ENCODE measurements at regions not wholly inside any gene's neighbourhood (a gene's known extent, or its start where the extent isn't known, plus 50 kb on each side); places are given as distances from the start of the nearest gene placed in this dataset.

DNA sequence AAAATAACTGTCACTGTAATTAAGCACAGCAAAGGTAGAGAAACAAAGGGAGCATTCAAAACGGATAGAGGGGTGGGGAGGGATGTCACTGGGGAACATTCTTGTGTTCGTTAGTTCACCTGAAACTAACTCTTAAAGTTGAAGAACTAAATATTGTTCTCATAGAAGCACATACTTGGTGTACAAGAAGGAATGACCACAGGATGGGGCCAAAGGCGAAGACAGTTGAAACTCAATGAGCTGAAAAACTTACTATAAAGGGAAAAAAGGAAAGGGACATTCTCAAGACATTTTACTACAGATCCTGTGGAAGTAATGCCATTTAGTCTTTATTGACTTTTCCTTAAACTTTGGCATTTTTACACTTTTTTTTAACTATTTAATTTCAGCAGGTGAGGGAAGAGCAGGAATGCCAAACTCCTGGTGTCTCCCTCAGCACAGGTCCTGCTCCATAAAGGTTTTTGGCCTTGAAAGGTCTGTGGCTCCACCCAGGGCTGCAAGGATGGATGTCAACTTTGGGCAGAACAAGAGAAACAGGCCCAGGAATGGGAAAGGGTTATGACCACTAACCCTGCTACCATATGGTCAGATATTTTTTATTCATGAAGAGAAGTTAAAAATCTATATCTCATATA lies 197.6 kb upstream of the RASA1 start:
- Histone ChIP-seq H3K4me2 (no peak overlapping the region), H3K79me2 (replicated peaks; ENCODE audit: insufficient read depth) (no peaks in the 10 kb centered on the region), H3K27ac (ENCODE audit: low read depth) (no peak overlapping the region), H3F3A (replicated peaks; ENCODE audit: low read depth) (no peaks in the 10 kb centered on the region), H3K4me1 (ENCODE audit: insufficient read depth) (no peaks in the 10 kb centered on the region), H3K36me3 (ENCODE audit: insufficient read depth) (no peaks in the 10 kb centered on the region), H3K9me2 (ENCODE audit: insufficient read depth) (no peaks in the 10 kb centered on the region), H2AFZ (no peak overlapping the region), H3K27me3 (ENCODE audit: insufficient read depth) (no peaks in the 10 kb centered on the region), H4K20me1 (replicated peaks; ENCODE audit: insufficient read depth) (no peaks in the 10 kb centered on the region), H3K4me3 (no peak overlapping the region)
- H3K9me3 Mint-ChIP-seq: no peaks in the 10 kb centered on the region
- H3K27ac Mint-ChIP-seq: no peak overlapping the region
- H3K27me3 Mint-ChIP-seq (ENCODE audit: insufficient read depth, low read depth, poor library complexity): no peaks in the 10 kb centered on the region
- no peaks in the 10 kb centered on the region for H3K36me3 Mint-ChIP-seq (ENCODE audit: low read depth)
- H3K4me3 Mint-ChIP-seq: no peak overlapping the region
- ATAC-seq (peak; percentile 32; the same call in 2 of the 3 replicates), DNase-seq (ENCODE audit: low spot score) (peak; percentile 38)
- no peaks in the 10 kb centered on the region for H3K4me1 Mint-ChIP-seq
- TF ChIP-seq EZH2 (IDR thresholded peaks at IDR 0.05; ENCODE audit: low read depth, unreplicated experiment): no peak
- TF ChIP-seq, protein P1, sequence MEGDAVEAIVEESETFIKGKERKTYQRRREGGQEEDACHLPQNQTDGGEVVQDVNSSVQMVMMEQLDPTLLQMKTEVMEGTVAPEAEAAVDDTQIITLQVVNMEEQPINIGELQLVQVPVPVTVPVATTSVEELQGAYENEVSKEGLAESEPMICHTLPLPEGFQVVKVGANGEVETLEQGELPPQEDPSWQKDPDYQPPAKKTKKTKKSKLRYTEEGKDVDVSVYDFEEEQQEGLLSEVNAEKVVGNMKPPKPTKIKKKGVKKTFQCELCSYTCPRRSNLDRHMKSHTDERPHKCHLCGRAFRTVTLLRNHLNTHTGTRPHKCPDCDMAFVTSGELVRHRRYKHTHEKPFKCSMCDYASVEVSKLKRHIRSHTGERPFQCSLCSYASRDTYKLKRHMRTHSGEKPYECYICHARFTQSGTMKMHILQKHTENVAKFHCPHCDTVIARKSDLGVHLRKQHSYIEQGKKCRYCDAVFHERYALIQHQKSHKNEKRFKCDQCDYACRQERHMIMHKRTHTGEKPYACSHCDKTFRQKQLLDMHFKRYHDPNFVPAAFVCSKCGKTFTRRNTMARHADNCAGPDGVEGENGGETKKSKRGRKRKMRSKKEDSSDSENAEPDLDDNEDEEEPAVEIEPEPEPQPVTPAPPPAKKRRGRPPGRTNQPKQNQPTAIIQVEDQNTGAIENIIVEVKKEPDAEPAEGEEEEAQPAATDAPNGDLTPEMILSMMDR (conservative IDR thresholded peaks at IDR 0.05; ENCODE audit: low read depth in 2 of 2): peak; percentile 38 to 44
- no peak for TF ChIP-seq JUNB (IDR thresholded peaks at IDR 0.05; ENCODE audit: unreplicated experiment)
- TF ChIP-seq CREB1 (CRISPR knock-in tag; IDR thresholded peaks at IDR 0.05; ENCODE audit: low read depth): no peak
- no peak for TF ChIP-seq ZNF331 (CRISPR knock-in tag; IDR thresholded peaks at IDR 0.05; ENCODE audit: low read depth)

DNA sequence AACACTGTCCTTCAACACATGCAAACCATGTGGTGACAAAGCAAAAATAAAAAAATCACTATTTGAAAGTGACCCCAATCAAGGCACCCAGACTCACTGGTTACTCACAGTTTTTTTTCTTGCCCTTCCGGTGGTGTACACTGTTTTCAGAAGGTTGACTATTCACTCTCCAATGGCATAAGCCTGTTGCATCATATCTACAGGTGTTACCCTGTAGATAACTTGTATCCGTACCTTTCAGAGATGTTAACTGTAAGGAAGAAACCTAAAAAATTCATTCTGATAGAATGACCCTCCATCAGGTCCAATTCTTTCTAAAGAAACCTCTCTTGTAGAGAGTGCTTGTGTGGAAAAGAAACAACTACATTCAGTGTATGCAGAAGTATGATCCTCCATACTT lies 193.6 kb upstream of the RASA1 start:
- Histone ChIP-seq H3K9me2 (ENCODE audit: insufficient read depth) (0 out of 2 replicates have a peak, but pooled peaks cover 4% of the 10 kb centered on the region), H3K4me3 (no peak overlapping the region), H3K79me2 (replicated peaks; ENCODE audit: insufficient read depth) (no peaks in the 10 kb centered on the region), H3K27me3 (ENCODE audit: insufficient read depth) (no peaks in the 10 kb centered on the region), H4K20me1 (replicated peaks; ENCODE audit: insufficient read depth) (no peaks in the 10 kb centered on the region), H2AFZ (no peak overlapping the region), H3K4me2 (no peak overlapping the region), H3K36me3 (ENCODE audit: insufficient read depth) (no peaks in the 10 kb centered on the region), H3K4me1 (ENCODE audit: insufficient read depth) (no peaks in the 10 kb centered on the region), H3F3A (replicated peaks; ENCODE audit: low read depth) (no peaks in the 10 kb centered on the region), H3K27ac (ENCODE audit: low read depth) (no peak overlapping the region)
- Mint-ChIP-seq H3K27ac (no peak overlapping the region), H3K4me1 (no peaks in the 10 kb centered on the region), H3K27me3 (ENCODE audit: insufficient read depth, low read depth, poor library complexity) (no peaks in the 10 kb centered on the region), H3K9me3 (no peaks in the 10 kb centered on the region), H3K36me3 (ENCODE audit: low read depth) (no peaks in the 10 kb centered on the region), H3K4me3 (no peak overlapping the region)
- ATAC-seq: no peak
- no peak for DNase-seq (ENCODE audit: low spot score)
- TF ChIP-seq EZH2phosphoT487 (IDR thresholded peaks at IDR 0.05; ENCODE audit: unreplicated experiment): no peak
- TF ChIP-seq POLR2AphosphoS5 (IDR thresholded peaks at IDR 0.05; ENCODE audit: low read depth): no peak
- TF ChIP-seq NANOG (IDR thresholded peaks at IDR 0.05; ENCODE audit: borderline replicate concordance): no peak
- TF ChIP-seq, protein P1 (conservative IDR thresholded peaks at IDR 0.05; ENCODE audit: low read depth in 2 of 2): no peak
- no peak for TF ChIP-seq ZNF114 (CRISPR knock-in tag; IDR thresholded peaks at IDR 0.05)
- TF ChIP-seq ZNF331 (CRISPR knock-in tag; IDR thresholded peaks at IDR 0.05; ENCODE audit: low read depth): no peak
- TF ChIP-seq, protein P2, sequence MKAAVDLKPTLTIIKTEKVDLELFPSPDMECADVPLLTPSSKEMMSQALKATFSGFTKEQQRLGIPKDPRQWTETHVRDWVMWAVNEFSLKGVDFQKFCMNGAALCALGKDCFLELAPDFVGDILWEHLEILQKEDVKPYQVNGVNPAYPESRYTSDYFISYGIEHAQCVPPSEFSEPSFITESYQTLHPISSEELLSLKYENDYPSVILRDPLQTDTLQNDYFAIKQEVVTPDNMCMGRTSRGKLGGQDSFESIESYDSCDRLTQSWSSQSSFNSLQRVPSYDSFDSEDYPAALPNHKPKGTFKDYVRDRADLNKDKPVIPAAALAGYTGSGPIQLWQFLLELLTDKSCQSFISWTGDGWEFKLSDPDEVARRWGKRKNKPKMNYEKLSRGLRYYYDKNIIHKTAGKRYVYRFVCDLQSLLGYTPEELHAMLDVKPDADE (IDR thresholded peaks at IDR 0.05): no peak
- no peak for TF ChIP-seq STAT1 (IDR thresholded peaks at IDR 0.05; ENCODE audit: unreplicated experiment)
- TF ChIP-seq, protein P3, sequence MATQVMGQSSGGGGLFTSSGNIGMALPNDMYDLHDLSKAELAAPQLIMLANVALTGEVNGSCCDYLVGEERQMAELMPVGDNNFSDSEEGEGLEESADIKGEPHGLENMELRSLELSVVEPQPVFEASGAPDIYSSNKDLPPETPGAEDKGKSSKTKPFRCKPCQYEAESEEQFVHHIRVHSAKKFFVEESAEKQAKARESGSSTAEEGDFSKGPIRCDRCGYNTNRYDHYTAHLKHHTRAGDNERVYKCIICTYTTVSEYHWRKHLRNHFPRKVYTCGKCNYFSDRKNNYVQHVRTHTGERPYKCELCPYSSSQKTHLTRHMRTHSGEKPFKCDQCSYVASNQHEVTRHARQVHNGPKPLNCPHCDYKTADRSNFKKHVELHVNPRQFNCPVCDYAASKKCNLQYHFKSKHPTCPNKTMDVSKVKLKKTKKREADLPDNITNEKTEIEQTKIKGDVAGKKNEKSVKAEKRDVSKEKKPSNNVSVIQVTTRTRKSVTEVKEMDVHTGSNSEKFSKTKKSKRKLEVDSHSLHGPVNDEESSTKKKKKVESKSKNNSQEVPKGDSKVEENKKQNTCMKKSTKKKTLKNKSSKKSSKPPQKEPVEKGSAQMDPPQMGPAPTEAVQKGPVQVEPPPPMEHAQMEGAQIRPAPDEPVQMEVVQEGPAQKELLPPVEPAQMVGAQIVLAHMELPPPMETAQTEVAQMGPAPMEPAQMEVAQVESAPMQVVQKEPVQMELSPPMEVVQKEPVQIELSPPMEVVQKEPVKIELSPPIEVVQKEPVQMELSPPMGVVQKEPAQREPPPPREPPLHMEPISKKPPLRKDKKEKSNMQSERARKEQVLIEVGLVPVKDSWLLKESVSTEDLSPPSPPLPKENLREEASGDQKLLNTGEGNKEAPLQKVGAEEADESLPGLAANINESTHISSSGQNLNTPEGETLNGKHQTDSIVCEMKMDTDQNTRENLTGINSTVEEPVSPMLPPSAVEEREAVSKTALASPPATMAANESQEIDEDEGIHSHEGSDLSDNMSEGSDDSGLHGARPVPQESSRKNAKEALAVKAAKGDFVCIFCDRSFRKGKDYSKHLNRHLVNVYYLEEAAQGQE (IDR thresholded peaks at IDR 0.05; ENCODE audit: unreplicated experiment): no peak
- no peak for TF ChIP-seq JUNB (IDR thresholded peaks at IDR 0.05; ENCODE audit: unreplicated experiment)
- no peak for TF ChIP-seq EZH2 (IDR thresholded peaks at IDR 0.05; ENCODE audit: low read depth, unreplicated experiment)

Data from GM23338 (cell line).